Progenitor cell of endocrine pancreas (in vitro differentiated cells): ENCODE measurements at regions not wholly inside any gene's neighbourhood (a gene's known extent, or its start where the extent isn't known, plus 50 kb on each side); places are given as distances from the start of the nearest gene placed in this dataset.

Source experiments
- DNase-seq: peaks from one replicate; pipeline ENCODE4 v3.0.0; 2021; ENCODE audit warnings: low spot score; ENCODE audit not compliant: unreplicated experiment
- H3K27ac Mint-ChIP-seq: 2 replicates; pipeline ENCODE4 v1.8.0; 2021; ENCODE audit warnings: mild to moderate bottlenecking, moderate library complexity, mixed read lengths
- H3K27me3 Mint-ChIP-seq: 2 replicates; pipeline ENCODE4 v1.8.0; 2021; ENCODE audit warnings: mixed read lengths
- H3K36me3 Mint-ChIP-seq: 2 replicates; pipeline ENCODE4 v1.8.0; 2022; ENCODE audit warnings: mixed read lengths; ENCODE audit not compliant: insufficient read depth
- H3K4me1 Mint-ChIP-seq: 2 replicates; pipeline ENCODE4 v1.8.0; 2021; ENCODE audit warnings: low read depth, mixed read lengths
- H3K4me3 Mint-ChIP-seq: 2 replicates; pipeline ENCODE4 v1.8.0; 2021; ENCODE audit warnings: low read depth, mild to moderate bottlenecking, moderate library complexity, mixed read lengths
- H3K9me3 Mint-ChIP-seq: 2 replicates; pipeline ENCODE4 v1.8.0; 2021; ENCODE audit warnings: low read depth, mixed read lengths
- TF ChIP-seq, protein P1 (sequence below): fragments of 200-600 bp; sonication (generic); IDR thresholded peaks from one replicate; pipeline ENCODE4 v1.5.0; 2021; ENCODE audit warnings: antibody characterized with exemption, mild to moderate bottlenecking; ENCODE audit not compliant: unreplicated experiment

DNA sequence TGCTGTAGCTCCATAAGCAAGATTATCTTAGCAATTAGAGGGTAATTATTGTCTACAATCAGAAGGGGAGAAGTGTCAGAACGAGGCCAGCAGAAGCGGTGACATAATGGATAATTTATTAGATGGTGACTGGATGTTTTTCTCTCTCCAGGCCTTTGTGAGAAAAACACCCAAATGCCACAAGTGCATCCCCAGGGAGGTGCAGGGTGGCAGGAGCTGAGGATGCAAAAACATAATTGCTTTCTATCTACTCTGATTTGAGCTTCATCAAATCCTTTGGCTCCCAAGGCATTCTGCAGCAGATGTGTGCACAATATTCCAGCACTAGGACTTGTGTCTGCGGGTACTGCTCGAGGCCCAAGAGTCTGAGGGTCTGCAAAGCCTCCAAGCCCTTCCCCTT is 220.1 kb upstream of the SERP2 start:
- H3K9me3 Mint-ChIP-seq, result no peaks in the 10 kb centered on the region
- H3K4me1 Mint-ChIP-seq, result peaks cover 28% of the 10 kb centered on the region
- H3K4me3 Mint-ChIP-seq, result no peak overlapping the region
- TF ChIP-seq, protein P1, sequence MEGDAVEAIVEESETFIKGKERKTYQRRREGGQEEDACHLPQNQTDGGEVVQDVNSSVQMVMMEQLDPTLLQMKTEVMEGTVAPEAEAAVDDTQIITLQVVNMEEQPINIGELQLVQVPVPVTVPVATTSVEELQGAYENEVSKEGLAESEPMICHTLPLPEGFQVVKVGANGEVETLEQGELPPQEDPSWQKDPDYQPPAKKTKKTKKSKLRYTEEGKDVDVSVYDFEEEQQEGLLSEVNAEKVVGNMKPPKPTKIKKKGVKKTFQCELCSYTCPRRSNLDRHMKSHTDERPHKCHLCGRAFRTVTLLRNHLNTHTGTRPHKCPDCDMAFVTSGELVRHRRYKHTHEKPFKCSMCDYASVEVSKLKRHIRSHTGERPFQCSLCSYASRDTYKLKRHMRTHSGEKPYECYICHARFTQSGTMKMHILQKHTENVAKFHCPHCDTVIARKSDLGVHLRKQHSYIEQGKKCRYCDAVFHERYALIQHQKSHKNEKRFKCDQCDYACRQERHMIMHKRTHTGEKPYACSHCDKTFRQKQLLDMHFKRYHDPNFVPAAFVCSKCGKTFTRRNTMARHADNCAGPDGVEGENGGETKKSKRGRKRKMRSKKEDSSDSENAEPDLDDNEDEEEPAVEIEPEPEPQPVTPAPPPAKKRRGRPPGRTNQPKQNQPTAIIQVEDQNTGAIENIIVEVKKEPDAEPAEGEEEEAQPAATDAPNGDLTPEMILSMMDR, result no peak
- H3K27ac Mint-ChIP-seq, result no peak overlapping the region
- no peak for DNase-seq
- H3K36me3 Mint-ChIP-seq, result no peaks in the 10 kb centered on the region
- peaks cover 5% of the 10 kb centered on the region for H3K27me3 Mint-ChIP-seq

DNA sequence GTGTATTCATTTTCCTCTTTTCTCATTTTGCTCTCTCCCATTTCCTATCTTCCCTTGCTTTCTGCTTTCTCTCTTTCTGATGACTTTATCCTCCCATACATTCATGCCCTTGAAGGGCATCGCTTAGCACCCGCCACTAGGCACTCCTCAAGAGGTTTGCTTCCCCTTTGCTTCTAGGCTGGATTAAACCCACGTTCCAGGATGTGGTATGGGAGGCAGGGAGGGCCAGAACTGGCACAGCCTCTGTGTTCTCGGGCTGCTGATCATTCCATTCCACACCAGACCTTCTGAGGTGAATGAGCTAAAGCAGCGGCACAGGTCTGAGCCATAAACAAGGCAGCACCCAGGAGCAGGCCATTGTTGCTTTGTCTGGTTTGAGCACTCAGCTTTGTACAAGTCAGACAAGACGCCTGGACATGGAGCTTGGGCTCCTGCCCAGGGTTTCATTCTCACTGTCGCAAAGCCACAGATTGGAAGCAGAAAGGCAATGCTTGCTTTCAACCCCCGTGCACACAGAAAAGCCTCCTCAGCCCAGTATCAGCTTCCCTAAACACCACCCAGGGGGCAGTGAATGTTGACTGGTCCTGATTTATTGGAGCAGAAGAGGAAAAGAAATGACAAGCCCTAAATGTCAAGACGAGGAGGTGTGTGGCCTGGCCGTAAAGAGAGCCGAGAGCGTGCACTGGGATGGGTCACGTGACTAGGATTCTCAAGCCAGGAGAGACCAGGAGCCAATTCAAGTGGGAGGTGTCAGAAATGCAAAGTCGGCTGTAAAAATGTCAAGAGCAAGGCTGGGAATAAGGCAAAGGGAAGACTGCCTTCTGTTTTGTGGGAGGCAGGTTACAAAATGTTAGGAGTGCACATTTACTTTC is 218.0 kb upstream of the SERP2 start:
- H3K9me3 Mint-ChIP-seq, result no peaks in the 10 kb centered on the region
- no peaks in the 10 kb centered on the region for H3K36me3 Mint-ChIP-seq
- H3K4me3 Mint-ChIP-seq, result peak overlapping the region; percentile 1
- peaks cover 5% of the 10 kb centered on the region for H3K27me3 Mint-ChIP-seq
- peaks cover 21% of the 10 kb centered on the region for H3K4me1 Mint-ChIP-seq
- H3K27ac Mint-ChIP-seq, result no peak overlapping the region
- TF ChIP-seq, protein P1, result no peak
- no peak for DNase-seq

DNA sequence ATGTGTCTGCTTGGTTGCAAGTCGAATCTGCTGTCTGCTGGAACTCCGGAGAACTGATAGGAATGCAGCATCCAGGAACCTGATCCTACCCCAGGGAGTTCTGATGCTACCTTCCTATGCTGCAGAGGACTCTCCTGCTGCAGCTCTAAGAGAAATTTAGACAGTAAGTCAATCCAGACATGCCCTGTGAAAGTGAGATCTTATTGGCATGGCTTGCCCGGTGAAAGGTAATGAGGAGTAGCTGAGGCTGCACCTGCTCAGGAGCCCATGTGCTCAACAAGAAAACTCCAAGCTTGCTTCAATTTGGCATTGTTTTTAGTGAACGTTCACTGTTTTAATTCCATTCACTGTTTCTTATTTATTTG is 217.3 kb upstream of the SERP2 start:
- Mint-ChIP-seq H3K9me3 (no peaks in the 10 kb centered on the region), H3K4me1 (peaks cover 19% of the 10 kb centered on the region), H3K27ac (no peak overlapping the region), H3K27me3 (peaks cover 5% of the 10 kb centered on the region), H3K4me3 (no peak overlapping the region), H3K36me3 (no peaks in the 10 kb centered on the region)
- DNase-seq, result no peak
- TF ChIP-seq, protein P1, result no peak

DNA sequence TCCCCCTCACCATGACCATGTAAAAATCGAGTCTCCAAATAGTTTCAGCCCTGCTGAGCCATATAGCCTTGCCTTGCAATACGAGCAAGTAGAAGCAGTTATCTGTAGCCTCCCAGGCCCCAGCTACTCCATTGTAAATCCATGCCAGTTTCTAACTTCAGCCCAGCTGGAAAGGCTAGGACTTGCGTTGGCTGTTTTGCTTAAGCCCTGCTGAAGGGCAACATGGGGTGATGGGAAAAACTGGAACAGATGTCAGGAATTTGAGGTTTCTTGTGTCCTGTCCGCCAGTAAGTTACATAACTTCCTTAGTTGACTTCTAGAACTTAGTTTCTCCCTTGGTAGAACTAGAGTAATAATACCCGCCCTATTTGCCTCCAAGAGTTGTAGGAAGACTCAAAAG is 216.0 kb upstream of the SERP2 start:
- Mint-ChIP-seq H3K27me3 (peaks cover 5% of the 10 kb centered on the region), H3K4me1 (peaks cover 12% of the 10 kb centered on the region), H3K4me3 (no peak overlapping the region), H3K36me3 (no peaks in the 10 kb centered on the region), H3K9me3 (no peaks in the 10 kb centered on the region), H3K27ac (no peak overlapping the region)
- TF ChIP-seq, protein P1, result no peak
- no peak for DNase-seq

DNA sequence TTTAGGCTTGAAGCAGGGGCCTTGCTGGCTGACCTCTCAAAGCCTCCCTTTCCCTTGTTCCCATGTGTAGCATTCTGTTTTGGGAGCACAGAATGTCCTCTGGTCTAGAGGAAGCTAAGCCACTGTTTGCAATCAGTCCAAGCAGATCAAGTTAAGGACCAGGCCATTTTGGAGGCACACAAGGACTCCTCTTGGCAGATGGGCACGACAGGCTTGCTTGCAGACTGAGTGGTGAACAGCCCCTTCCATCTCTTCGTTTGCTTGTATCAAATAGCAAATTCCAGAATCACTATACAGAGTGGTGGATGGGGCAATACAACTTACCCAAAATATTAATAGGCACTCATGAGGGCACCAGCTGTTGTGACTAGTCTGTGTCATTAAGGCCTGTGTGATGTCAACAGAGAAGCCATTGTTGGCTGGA is 215.5 kb upstream of the SERP2 start:
- DNase-seq, result no peak
- peaks cover 11% of the 10 kb centered on the region for H3K4me1 Mint-ChIP-seq
- H3K9me3 Mint-ChIP-seq, result no peaks in the 10 kb centered on the region
- no peak overlapping the region for H3K4me3 Mint-ChIP-seq
- no peak overlapping the region for H3K27ac Mint-ChIP-seq
- no peaks in the 10 kb centered on the region for H3K36me3 Mint-ChIP-seq
- peaks cover 5% of the 10 kb centered on the region for H3K27me3 Mint-ChIP-seq
- TF ChIP-seq, protein P1, result no peak
